ELF-1 (cell line): ENCODE measurements at regions not wholly inside any gene's neighbourhood (a gene's known extent, or its start where the extent isn't known, plus 50 kb on each side); places are given as distances from the start of the nearest gene placed in this dataset.
"Not testable (repeated sequence)": the region's sequence is repeated elsewhere in the genome, so short reads cannot be mapped to it uniquely, and the experiment has no call there.

ENCODE experiments used
- DNase-seq: peaks from one replicate; pipeline ENCODE4 v3.0.0-alpha.2; 2016; ENCODE audit warnings: low read depth, low spot score

- DNase-seq, result no peak
Measured at GRCh38 chr5:164487939-164488338, 982.5 kb downstream of the MAT2B start.

- no peak for DNase-seq
Measured at GRCh38 chr5:164497311-164498064, 992.1 kb downstream of the MAT2B start.

GRCh38 chr5:164498438-164498837, 993.0 kb downstream of the MAT2B start:
- DNase-seq, result no peak

- DNase-seq, result no peak
Measured at GRCh38 chr5:164500856-164501255, 995.4 kb downstream of the MAT2B start.

- DNase-seq, result no peak
Measured at GRCh38 chr5:164501344-164501743, 995.9 kb downstream of the MAT2B start.

GRCh38 chr5:164504141-164504772, 998.8 kb downstream of the MAT2B start:
- peak; percentile 36 for DNase-seq

- no peak for DNase-seq
Measured at GRCh38 chr5:164505791-164506190, 1000.4 kb downstream of the MAT2B start.

- no peak for DNase-seq
Measured at GRCh38 chr5:164518067-164518740, 1012.8 kb downstream of the MAT2B start.

GRCh38 chr5:164518741-164519080, 1013.3 kb downstream of the MAT2B start:
- no peak for DNase-seq

- no peak for DNase-seq
Measured at GRCh38 chr5:164532235-164532900, 1026.9 kb downstream of the MAT2B start.

- DNase-seq, result not testable (repeated sequence)
Measured at GRCh38 chr5:164533426-164533825, 1028.0 kb downstream of the MAT2B start.

- no peak for DNase-seq
Measured at GRCh38 chr5:164540174-164540573, 1034.8 kb downstream of the MAT2B start.

- DNase-seq, result no peak
Measured at GRCh38 chr5:164545507-164545906, 1040.1 kb downstream of the MAT2B start.

GRCh38 chr5:164553851-164554250, 1048.4 kb downstream of the MAT2B start:
- no peak for DNase-seq

GRCh38 chr5:164555809-164556208, 1050.4 kb downstream of the MAT2B start:
- DNase-seq, result no peak

GRCh38 chr5:164560216-164560615, 1054.8 kb downstream of the MAT2B start:
- no peak for DNase-seq

- no peak for DNase-seq
Measured at GRCh38 chr5:164561933-164562872, 1056.8 kb downstream of the MAT2B start.

- no peak for DNase-seq
Measured at GRCh38 chr5:164563370-164563769, 1058.0 kb downstream of the MAT2B start.

GRCh38 chr5:164573397-164573796, 1068.0 kb downstream of the MAT2B start:
- no peak for DNase-seq

- DNase-seq, result no peak
Measured at GRCh38 chr5:164577201-164577600, 1071.8 kb downstream of the MAT2B start.

GRCh38 chr5:164577742-164578141, 1072.3 kb downstream of the MAT2B start:
- no peak for DNase-seq
